GM23248 (cell line): ENCODE measurements at regions not wholly inside any gene's neighbourhood (a gene's known extent, or its start where the extent isn't known, plus 50 kb on each side); places are given as distances from the start of the nearest gene placed in this dataset.
"Not testable (repeated sequence)": the region's sequence is repeated elsewhere in the genome, so short reads cannot be mapped to it uniquely, and the experiment has no call there.

ENCODE experiments used
- DNase-seq: peaks from one replicate; pipeline ENCODE4 v3.0.0-alpha.2; 2015
- H2AFZ ChIP-seq: fragments of 200-600 bp; sonication (generic); 2 replicates; pipeline ENCODE4 v1.6.1; 2016; ENCODE audit warnings: antibody characterized with exemption
- H3F3A ChIP-seq: fragments of 200-600 bp; sonication (generic); 2 replicates; pipeline ENCODE4 v1.6.1; 2016; ENCODE audit warnings: mild to moderate bottlenecking, antibody characterized with exemption, mixed run types; ENCODE audit not compliant: insufficient read depth
- H3K27ac ChIP-seq: fragments of 200-600 bp; sonication (generic); 2 replicates; pipeline ENCODE4 v1.5.1; 2016; ENCODE audit warnings: mild to moderate bottlenecking
- H3K27me3 ChIP-seq: fragments of 200-600 bp; sonication (generic); replicated peaks from 2 replicates; pipeline ENCODE4 v1.6.1; 2016; ENCODE audit warnings: mild to moderate bottlenecking; ENCODE audit not compliant: insufficient read depth
- H3K36me3 ChIP-seq: fragments of 200-600 bp; sonication (generic); 2 replicates; pipeline ENCODE4 v1.6.1; 2016; ENCODE audit warnings: low read depth, mild to moderate bottlenecking
- H3K4me1 ChIP-seq: fragments of 200-600 bp; sonication (generic); 2 replicates; pipeline ENCODE4 v1.6.1; 2016; ENCODE audit warnings: mild to moderate bottlenecking; ENCODE audit not compliant: insufficient read depth
- H3K4me2 ChIP-seq: fragments of 200-600 bp; sonication (generic); one replicate; pipeline ENCODE4 v1.6.1; 2016; ENCODE audit warnings: mild to moderate bottlenecking; ENCODE audit not compliant: unreplicated experiment
- H3K4me3 ChIP-seq: fragments of 200-600 bp; sonication (generic); 2 replicates; pipeline ENCODE4 v1.5.1; 2016; ENCODE audit warnings: mild to moderate bottlenecking
- H3K79me2 ChIP-seq: fragments of 200-600 bp; sonication (generic); 2 replicates; pipeline ENCODE4 v1.6.1; 2016; ENCODE audit warnings: mild to moderate bottlenecking; ENCODE audit not compliant: insufficient read depth
- H3K9ac ChIP-seq: fragments of 200-600 bp; sonication (generic); 2 replicates; pipeline ENCODE4 v1.6.1; 2016; ENCODE audit warnings: mild to moderate bottlenecking
- H3K9me2 ChIP-seq: fragments of 200-600 bp; sonication (generic); 2 replicates; pipeline ENCODE4 v1.6.1; 2016; ENCODE audit warnings: mixed run types, mild to moderate bottlenecking, moderate library complexity; ENCODE audit not compliant: insufficient read depth
- H3K9me3 ChIP-seq: fragments of 200-600 bp; sonication (generic); one replicate; pipeline ENCODE4 v1.6.1; 2017; ENCODE audit warnings: low read depth
- H4K20me1 ChIP-seq: fragments of 200-600 bp; sonication (generic); 2 replicates; pipeline ENCODE4 v1.6.0; 2016; ENCODE audit not compliant: insufficient read depth
- EZH2 ChIP-seq: fragments of 200-600 bp; sonication (generic); IDR thresholded peaks from 2 replicates; pipeline ENCODE4 v1.6.1; 2018; ENCODE audit warnings: antibody characterized with exemption, mild to moderate bottlenecking; ENCODE audit not compliant: insufficient read depth, poor library complexity, severe bottlenecking
- EZH2phosphoT487 ChIP-seq: fragments of 200-600 bp; sonication (generic); IDR thresholded peaks from 2 replicates; pipeline ENCODE4 v1.6.1; 2018; ENCODE audit warnings: antibody characterized with exemption, moderate library complexity, mild to moderate bottlenecking, low read depth; ENCODE audit not compliant: insufficient read depth
- WGBS, 2 experiments: methylation state at CpG; one replicate each; pipeline ENCODE4 v1.1.6; 2015 to 2017; ENCODE audit warnings: low lambda C conversion rate in 2 of 2, low coverage in 1 of 2; ENCODE audit errors: missing lambda C conversion rate in 2 of 2; 5-methylcytosine and 5-hydroxymethylcytosine counted together
- in situ Hi-C: fragments of 300-500 bp; cut with MboI; formaldehyde crosslinking; loops from 2 replicates; pipeline ENCODE4 v1.15.0; 2020

GRCh38 chr3:90069748-90070147 is 962.3 kb downstream of the EPHA3 start:
- Histone ChIP-seq H3F3A (no peaks in the 10 kb centered on the region), H3K4me1 (no peaks in the 10 kb centered on the region), H2AFZ (no peak overlapping the region), H3K9me2 (no peaks in the 10 kb centered on the region), H3K27me3 (no peaks in the 10 kb centered on the region), H3K79me2 (no peaks in the 10 kb centered on the region), H3K9me3 (no peaks in the 10 kb centered on the region), H3K27ac (no peak overlapping the region), H3K36me3 (no peaks in the 10 kb centered on the region), H3K4me3 (no peak overlapping the region), H4K20me1 (no peaks in the 10 kb centered on the region), H3K9ac (no peak overlapping the region), H3K4me2 (no peak overlapping the region)
- DNase-seq, result no peak
- WGBS, 2 experiments, result 0 to 5% methylated on average over 1 of the region's 1 CpG
- in situ Hi-C loops, result no loop called here
- TF ChIP-seq EZH2phosphoT487, result no peak
- no peak for TF ChIP-seq EZH2

DNA sequence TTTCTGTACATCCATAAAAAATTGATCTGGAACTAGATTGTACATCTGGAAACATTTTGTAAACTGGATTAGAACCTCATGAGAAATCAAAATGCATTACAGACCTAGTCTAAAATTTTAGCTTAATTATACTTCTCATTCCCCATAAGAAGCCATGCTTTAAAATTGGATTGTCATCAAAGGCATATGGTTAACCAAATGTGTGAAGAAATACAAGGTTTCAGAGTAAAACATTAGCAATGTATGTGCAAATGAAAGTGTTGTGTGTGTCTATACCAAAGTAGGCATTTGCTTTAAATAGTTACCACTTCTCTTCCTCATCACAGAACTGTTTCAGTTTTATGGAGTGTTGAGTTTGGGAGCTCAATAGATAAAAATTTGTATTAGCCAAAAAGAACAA is 968.7 kb downstream of the EPHA3 start:
- Histone ChIP-seq H3K36me3 (no peaks in the 10 kb centered on the region), H3K9me2 (no peaks in the 10 kb centered on the region), H3K4me3 (no peak overlapping the region), H2AFZ (no peak overlapping the region), H3K4me2 (no peak overlapping the region), H3K27ac (no peak overlapping the region), H3K4me1 (no peaks in the 10 kb centered on the region), H4K20me1 (no peaks in the 10 kb centered on the region), H3K27me3 (no peaks in the 10 kb centered on the region), H3K9ac (no peak overlapping the region), H3K79me2 (no peaks in the 10 kb centered on the region), H3F3A (no peaks in the 10 kb centered on the region), H3K9me3 (no peaks in the 10 kb centered on the region)
- TF ChIP-seq EZH2, result no peak
- in situ Hi-C loops, result loop anchor here (25.0 kb wide), 1 partner anchor 1864 kb away; no protein-coding TSS in a partner anchor
- no peak for DNase-seq

- no peak overlapping the region for H3K4me2 ChIP-seq
- H3K4me3 ChIP-seq, result no peak overlapping the region
- H3K27me3 ChIP-seq, result no peaks in the 10 kb centered on the region
- H2AFZ ChIP-seq, result no peak overlapping the region
- no peaks in the 10 kb centered on the region for H3K79me2 ChIP-seq
- in situ Hi-C loops, result loop anchor here (25.0 kb wide), 1 partner anchor 1869 kb away; no protein-coding TSS in a partner anchor
- H3K9ac ChIP-seq, result no peak overlapping the region
- TF ChIP-seq EZH2phosphoT487, result no peak
- no peak for TF ChIP-seq EZH2
- DNase-seq, result no peak
- H3F3A ChIP-seq, result no peaks in the 10 kb centered on the region
- no peaks in the 10 kb centered on the region for H4K20me1 ChIP-seq
- no peaks in the 10 kb centered on the region for H3K9me2 ChIP-seq
- H3K4me1 ChIP-seq, result no peaks in the 10 kb centered on the region
- H3K27ac ChIP-seq, result no peak overlapping the region
- no peaks in the 10 kb centered on the region for H3K36me3 ChIP-seq
- 18 to 31% methylated on average over 1 of the region's 1 CpG for WGBS, 2 experiments
- no peaks in the 10 kb centered on the region for H3K9me3 ChIP-seq
Measured at GRCh38 chr3:90080988-90081387, 973.6 kb downstream of the EPHA3 start.

DNA sequence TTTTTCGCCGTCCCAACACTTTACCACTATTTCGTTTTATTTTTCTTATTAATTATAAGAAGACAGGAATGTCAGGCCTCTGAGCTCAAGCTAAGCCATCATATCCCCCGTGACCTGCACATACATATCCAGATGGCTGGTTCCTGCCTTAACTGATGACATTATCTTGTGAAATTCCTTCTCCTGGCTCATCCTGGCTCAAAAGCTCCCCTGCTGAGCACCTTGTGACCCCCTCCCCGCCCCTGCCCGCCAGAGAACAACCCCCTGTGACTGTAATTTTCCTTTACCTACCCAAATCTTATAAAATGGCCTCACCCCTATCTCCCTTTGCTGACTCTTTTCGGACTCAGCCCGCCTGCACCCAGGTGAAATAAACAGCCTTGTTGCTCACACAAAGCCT is 978.9 kb downstream of the EPHA3 start:
- not testable (repeated sequence) for H3F3A ChIP-seq, H3K9ac ChIP-seq, H4K20me1 ChIP-seq, H3K79me2 ChIP-seq, DNase-seq, H3K9me2 ChIP-seq, H2AFZ ChIP-seq, H3K27ac ChIP-seq, H3K9me3 ChIP-seq, H3K4me2 ChIP-seq, H3K27me3 ChIP-seq, H3K4me1 ChIP-seq, H3K4me3 ChIP-seq, H3K36me3 ChIP-seq
- WGBS, 2 experiments, result 42 to 55% methylated on average over 8 of the region's 8 CpGs
- in situ Hi-C loops, result loop anchor here (25.0 kb wide), 1 partner anchor 1874 kb away; no protein-coding TSS in a partner anchor

GRCh38 chr3:90087703-90088102 is 980.3 kb downstream of the EPHA3 start:
- Histone ChIP-seq H3K9me2 (no peaks in the 10 kb centered on the region), H3K79me2 (no peaks in the 10 kb centered on the region), H3K4me3 (no peak overlapping the region), H3K9ac (no peak overlapping the region), H4K20me1 (no peaks in the 10 kb centered on the region), H3F3A (no peaks in the 10 kb centered on the region), H3K36me3 (no peaks in the 10 kb centered on the region), H3K9me3 (no peaks in the 10 kb centered on the region), H3K4me2 (no peak overlapping the region), H3K4me1 (no peaks in the 10 kb centered on the region), H2AFZ (no peak overlapping the region), H3K27me3 (0 out of 2 replicates have a peak, but pooled peaks cover 3% of the 10 kb centered on the region), H3K27ac (no peak overlapping the region)
- 50 to 66% methylated on average over 2 of the region's 2 CpGs for WGBS, 2 experiments
- in situ Hi-C loops, result loop anchor here (25.0 kb wide), 1 partner anchor 1875 kb away; no protein-coding TSS in a partner anchor
- DNase-seq, result no peak
- TF ChIP-seq EZH2phosphoT487 (no peak), EZH2 (no peak)
